HepG2 (cell line): ENCODE measurements at regions not wholly inside any gene's neighbourhood (a gene's known extent, or its start where the extent isn't known, plus 50 kb on each side); places are given as distances from the start of the nearest gene placed in this dataset.

Source experiments
- ATAC-seq: fragments of 200-7000 bp; cut with Tn5 transposase; 3 replicates; pipeline ENCODE4 v1.9.1; 2020; ENCODE audit warnings: mild to moderate bottlenecking, moderate library complexity
- BruUV-seq: library from RNA; stranded (reverse); fragments of 400-500 nt; replicated peaks from 2 replicates; lab custom pipeline; 2021; lab: Mats Ljungman, UMichigan
- CTCF ChIA-PET: fragments of 300-600 bp; formaldehyde crosslinking; extraction: SDS; loops from one replicate; lab custom pipeline; 2021; ENCODE audit warnings: low total read pairs, inconsistent platforms, low intra/inter-chr PET ratio; lab: Yijun Ruan, JAX
- POLR2A ChIA-PET: fragments of 350-600 bp; sonication (Branson Sonifier 250); formaldehyde crosslinking; loops from one replicate; lab custom pipeline; 2020; ENCODE audit warnings: antibody characterized with exemption, inconsistent platforms; lab: Yijun Ruan, JAX
- DNase-seq: peaks from one replicate; pipeline ENCODE4 v3.0.0-alpha.2; 2015; ENCODE audit warnings: low spot score
- FAIRE-seq: peaks from 3 replicates; lab custom pipeline; 2011; peaks lifted over from hg19 to GRCh38; lab: Jason Lieb, UNC
- H2AFZ ChIP-seq: one replicate; pipeline ENCODE4 v1.6.1; 2011; ENCODE audit warnings: low read length, inconsistent platforms
- H3K27ac ChIP-seq: fragments of 300-600 bp; 3 replicates; pipeline ENCODE4 v1.8.0; 2011; ENCODE audit warnings: mixed run types, mild to moderate bottlenecking, mixed read lengths, low read length, inconsistent platforms; ENCODE audit not compliant: insufficient read depth; ENCODE audit errors: extremely low read length
- H3K27me3 ChIP-seq, 2 experiments: fragments of 200-600 bp in 1 of 2; 2 replicates in 1 of 2; 3 replicates in 1 of 2; pipeline versions ENCODE4 v1.6.0 to v1.8.0; 2011; ENCODE audit warnings: low read length in 2 of 2, mild to moderate bottlenecking in 2 of 2, moderate library complexity in 2 of 2, inconsistent platforms in 1 of 2; ENCODE audit not compliant: insufficient read depth in 2 of 2, control insufficient read depth in 1 of 2
- H3K36me3 ChIP-seq, 2 experiments: fragments of 200-600 bp in 1 of 2; replicated peaks in 1 of 2; 2 replicates in 1 of 2; 3 replicates in 1 of 2; pipeline versions ENCODE4 v1.5.1 to v1.8.0; 2011; ENCODE audit warnings: low read length in 2 of 2, inconsistent platforms in 1 of 2; ENCODE audit not compliant: insufficient read depth in 2 of 2, control insufficient read depth in 1 of 2
- H3K4me1 ChIP-seq: 2 replicates; pipeline ENCODE4 v1.5.1; 2012; ENCODE audit warnings: low read length, inconsistent platforms; ENCODE audit not compliant: insufficient read depth
- H3K4me2 ChIP-seq: 2 replicates; pipeline ENCODE4 v1.6.0; 2011; ENCODE audit warnings: low read depth, low read length, inconsistent platforms
- H3K4me3 ChIP-seq, 3 experiments: fragments of 200-600 bp in 1 of 3; sonication (generic), shearing (Covaris generic) in 1 of 3; replicated peaks in 1 of 3; 2 replicates each; pipeline ENCODE4 v1.5.1; 2011 to 2016; ENCODE audit warnings: low read length in 3 of 3, inconsistent platforms in 2 of 3, low read depth in 2 of 3, mild to moderate bottlenecking in 2 of 3, control low read depth in 1 of 3, mixed read lengths in 1 of 3; ENCODE audit not compliant: insufficient read depth in 1 of 3
- H3K79me2 ChIP-seq: one replicate; pipeline ENCODE4 v1.6.1; 2011; ENCODE audit warnings: low read length, inconsistent platforms; ENCODE audit not compliant: insufficient read depth
- H3K9ac ChIP-seq: 2 replicates; pipeline ENCODE4 v1.6.0; 2011; ENCODE audit warnings: mild to moderate bottlenecking, low read depth, low read length, inconsistent platforms; ENCODE audit not compliant: insufficient read depth
- H3K9me3 ChIP-seq: 2 replicates; pipeline ENCODE4 v1.5.1; 2012; ENCODE audit warnings: mild to moderate bottlenecking, low read length
- H4K20me1 ChIP-seq: 2 replicates; pipeline ENCODE4 v1.6.0; 2011; ENCODE audit warnings: inconsistent platforms, mild to moderate bottlenecking, low read length, moderate library complexity; ENCODE audit not compliant: insufficient read depth
- JUNB ChIP-seq: sonication (generic); formaldehyde crosslinking; IDR thresholded peaks from 2 replicates; pipeline ENCODE4 v1.8.0; 2022; ENCODE audit warnings: missing genetic modification reagents, mild to moderate bottlenecking, borderline replicate concordance
- ZMAT3 ChIP-seq: sonication (generic); formaldehyde crosslinking; conservative IDR thresholded peaks from 2 replicates; pipeline ENCODE4 v1.7.0; 2021; ENCODE audit warnings: missing genetic modification reagents
- ZNF552 ChIP-seq: sonication (generic); formaldehyde crosslinking; IDR thresholded peaks from 2 replicates; pipeline ENCODE4 v1.9.0; 2022; ENCODE audit warnings: missing genetic modification reagents, mild to moderate bottlenecking, borderline replicate concordance
- ZNF83 ChIP-seq: sonication (generic); formaldehyde crosslinking; IDR thresholded peaks from 2 replicates; pipeline ENCODE4 v1.4.0; 2020; ENCODE audit warnings: missing genetic modification reagents, mild to moderate bottlenecking, borderline replicate concordance
- WGBS: methylation state at CpG from one replicate; pipeline ENCODE4 v1.1.6; 2017; ENCODE audit warnings: low lambda C conversion rate; 5-methylcytosine and 5-hydroxymethylcytosine counted together
- in situ Hi-C: cut with HindIII; loops from 2 replicates; pipeline ENCODE4 v1.10.0; 2017; ENCODE audit warnings: low pct_unique_long_range_greater_than_20kb; ENCODE audit not compliant: extremely low pct_ligation_motif_present
- intact Hi-C: fragments of 100-400 bp; cut with micrococcal nuclease; formaldehyde crosslinking; loops from one replicate; pipeline ENCODE4 v1.10.0; 2022; ENCODE audit not compliant: unreplicated experiment
- TF ChIP-seq, protein P1 (sequence below): sonication (generic); formaldehyde crosslinking; IDR thresholded peaks from 2 replicates; pipeline ENCODE4 v1.5.1; 2020; ENCODE audit warnings: missing genetic modification reagents, mild to moderate bottlenecking, borderline replicate concordance
- TF ChIP-seq, protein P2 (sequence below): sonication (generic); formaldehyde crosslinking; IDR thresholded peaks from 2 replicates; pipeline ENCODE4 v1.4.0; 2020; ENCODE audit warnings: mild to moderate bottlenecking, missing genetic modification reagents

- TF ChIP-seq, protein P1, sequence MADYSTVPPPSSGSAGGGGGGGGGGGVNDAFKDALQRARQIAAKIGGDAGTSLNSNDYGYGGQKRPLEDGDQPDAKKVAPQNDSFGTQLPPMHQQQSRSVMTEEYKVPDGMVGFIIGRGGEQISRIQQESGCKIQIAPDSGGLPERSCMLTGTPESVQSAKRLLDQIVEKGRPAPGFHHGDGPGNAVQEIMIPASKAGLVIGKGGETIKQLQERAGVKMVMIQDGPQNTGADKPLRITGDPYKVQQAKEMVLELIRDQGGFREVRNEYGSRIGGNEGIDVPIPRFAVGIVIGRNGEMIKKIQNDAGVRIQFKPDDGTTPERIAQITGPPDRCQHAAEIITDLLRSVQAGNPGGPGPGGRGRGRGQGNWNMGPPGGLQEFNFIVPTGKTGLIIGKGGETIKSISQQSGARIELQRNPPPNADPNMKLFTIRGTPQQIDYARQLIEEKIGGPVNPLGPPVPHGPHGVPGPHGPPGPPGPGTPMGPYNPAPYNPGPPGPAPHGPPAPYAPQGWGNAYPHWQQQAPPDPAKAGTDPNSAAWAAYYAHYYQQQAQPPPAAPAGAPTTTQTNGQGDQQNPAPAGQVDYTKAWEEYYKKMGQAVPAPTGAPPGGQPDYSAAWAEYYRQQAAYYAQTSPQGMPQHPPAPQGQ = no peak
- TF ChIP-seq, protein P2, sequence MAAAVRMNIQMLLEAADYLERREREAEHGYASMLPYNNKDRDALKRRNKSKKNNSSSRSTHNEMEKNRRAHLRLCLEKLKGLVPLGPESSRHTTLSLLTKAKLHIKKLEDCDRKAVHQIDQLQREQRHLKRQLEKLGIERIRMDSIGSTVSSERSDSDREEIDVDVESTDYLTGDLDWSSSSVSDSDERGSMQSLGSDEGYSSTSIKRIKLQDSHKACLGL (CRISPR knock-in tag) = no peak
- TF ChIP-seq ZNF83 (CRISPR knock-in tag) = no peak
- no peak for TF ChIP-seq ZNF552 (CRISPR knock-in tag)
- TF ChIP-seq ZMAT3 = no peak
Measured at GRCh38 chr1:73899311-73899710, 298.7 kb downstream of the LRRIQ3 start (continued).

DNA sequence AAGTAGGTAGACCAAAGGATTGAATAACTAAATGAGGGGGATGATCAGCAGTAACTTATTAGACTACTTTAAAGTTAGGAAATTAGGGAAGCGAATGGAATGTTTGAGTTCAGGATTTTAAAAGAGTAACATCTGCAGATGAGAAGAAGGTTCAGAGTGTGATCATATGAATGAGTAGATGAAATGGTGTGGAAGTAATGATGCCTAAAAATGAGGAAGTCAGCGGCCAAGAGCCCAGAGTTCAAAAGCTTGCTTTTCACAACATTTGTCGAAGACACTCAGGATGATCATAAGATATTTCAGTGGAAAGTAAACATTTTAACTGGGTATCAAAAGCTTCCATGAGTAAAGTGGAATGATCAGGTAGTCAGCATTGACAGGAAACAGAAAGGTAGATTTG, 299.4 kb downstream of the LRRIQ3 start:
- H3K4me3 ChIP-seq = no peak overlapping the region
- H3K27ac ChIP-seq = no peak overlapping the region
- ChIA-PET POLR2A (no interaction called here), CTCF (no interaction called here)
- ATAC-seq = no peak
- peaks cover 43% of the 10 kb centered on the region for H3K9me3 ChIP-seq
- no peak overlapping the region for H2AFZ ChIP-seq
- in situ Hi-C loops = no loop called here
- DNase-seq = no peak
- BruUV-seq = no TSS peak
- WGBS = 5% methylated on average over 3 of the region's 3 CpGs
- H3K9ac ChIP-seq = no peak overlapping the region
- no peak for TF ChIP-seq JUNB (CRISPR knock-in tag)
- no peaks in the 10 kb centered on the region for H3K36me3 ChIP-seq
- no peaks in the 10 kb centered on the region for H3K27me3 ChIP-seq
- no peak for FAIRE-seq
- no peak overlapping the region for H3K4me2 ChIP-seq
- intact Hi-C loops = no loop called here
- H3K79me2 ChIP-seq = no peaks in the 10 kb centered on the region
- H3K4me1 ChIP-seq = no peaks in the 10 kb centered on the region
- no peaks in the 10 kb centered on the region for H4K20me1 ChIP-seq
